ENCODE measurements at regions not wholly inside any gene's neighbourhood (a gene's known extent, or its start where the extent isn't known, plus 50 kb on each side); places are given as distances from the start of the nearest gene placed in this dataset.

GRCh38 chr1:60948486-60948885 lies 133.9 kb upstream of the NFIA start:
- no peak overlapping the region for H3K27ac ChIP-seq (replicated peaks; ENCODE audit: low read length)
- H2AFZ ChIP-seq (ENCODE audit: low read length): no peak overlapping the region

GRCh38 chr1:60947367-60947766 lies 135.0 kb upstream of the NFIA start:
- no peak overlapping the region for H3K23ac ChIP-seq (ENCODE audit: low read depth, low read length, poor library complexity)
- H3K9ac ChIP-seq (ENCODE audit: low read depth, low read length, poor library complexity): no peak overlapping the region
- H3K14ac ChIP-seq (ENCODE audit: low read length): no peak overlapping the region
- H3K27ac ChIP-seq (replicated peaks; ENCODE audit: low read length): no peak overlapping the region
- no peak overlapping the region for H4K91ac ChIP-seq (ENCODE audit: low read depth, low read length, poor library complexity)
- H3K9me3 ChIP-seq (replicated peaks in 1 of 2; ENCODE audit: control insufficient read depth in 2 of 2, insufficient read depth in 1 of 2, low read depth in 1 of 2, low read length in 2 of 2): no peaks in the 10 kb centered on the region
- DNase-seq (ENCODE audit: low spot score): no peak
- H2BK5ac ChIP-seq (ENCODE audit: low read length): no peak overlapping the region
- H3K4me2 ChIP-seq (ENCODE audit: insufficient read depth, low read length, poor library complexity, severe bottlenecking): no peak overlapping the region
- no peak overlapping the region for H2AK5ac ChIP-seq (ENCODE audit: low read depth, low read length)
- H2AFZ ChIP-seq (ENCODE audit: low read length): no peak overlapping the region
- H3K36me3 ChIP-seq (replicated peaks in 1 of 2; ENCODE audit: control insufficient read depth in 2 of 2, insufficient read depth in 2 of 2, low read length in 2 of 2): no peaks in the 10 kb centered on the region
- H3K4me1 ChIP-seq (ENCODE audit: control insufficient read depth in 2 of 2, insufficient read depth in 1 of 2, low read depth in 1 of 2, low read length in 2 of 2): peaks cover 0 to 6% of the 10 kb centered on the region in 2 donors
- no peak overlapping the region for H3K4ac ChIP-seq (ENCODE audit: low read length)
- WGBS, 2 donors (ENCODE audit: extremely low coverage in 2 of 2, insufficient read length in 2 of 2, insufficient replicate concordance in 1 of 2): no CpG with 5 or more reads among the region's 3 CpGs
- no peak overlapping the region for H2BK12ac ChIP-seq (ENCODE audit: low read length)
- no peak overlapping the region for H2BK15ac ChIP-seq (ENCODE audit: low read length)
- no peak overlapping the region for H4K8ac ChIP-seq (ENCODE audit: low read depth, low read length)
- no peaks in the 10 kb centered on the region for H3K27me3 ChIP-seq (ENCODE audit: control insufficient read depth in 3 of 3, insufficient read depth in 3 of 3, low read depth in 1 of 3, low read length in 3 of 3)
- H3K18ac ChIP-seq (ENCODE audit: low read length): no peak overlapping the region
- H2BK120ac ChIP-seq (ENCODE audit: low read depth, low read length): no peak overlapping the region
- H3K4me3 ChIP-seq (ENCODE audit: low read length in 2 of 2): no peak overlapping the region
- H3K79me1 ChIP-seq (ENCODE audit: low read depth, low read length): no peaks in the 10 kb centered on the region

More at GRCh38 chr1:60948486-60948885, 133.9 kb upstream of the NFIA start:
- no peak for DNase-seq (ENCODE audit: low spot score)
- peaks cover 0 to 4% of the 10 kb centered on the region in 2 donors for H3K4me1 ChIP-seq (ENCODE audit: control insufficient read depth in 2 of 2, insufficient read depth in 1 of 2, low read depth in 1 of 2, low read length in 2 of 2)
- H2BK5ac ChIP-seq (ENCODE audit: low read length): no peak overlapping the region
- H2BK15ac ChIP-seq (ENCODE audit: low read length): no peak overlapping the region
- no peak overlapping the region for H3K4me2 ChIP-seq (ENCODE audit: insufficient read depth, low read length, poor library complexity, severe bottlenecking)
- H3K9ac ChIP-seq (ENCODE audit: low read depth, low read length, poor library complexity): no peak overlapping the region
- no peak overlapping the region for H2BK12ac ChIP-seq (ENCODE audit: low read length)
- H3K14ac ChIP-seq (ENCODE audit: low read length): no peak overlapping the region
- H4K91ac ChIP-seq (ENCODE audit: low read depth, low read length, poor library complexity): no peak overlapping the region
- no peaks in the 10 kb centered on the region for H3K36me3 ChIP-seq (replicated peaks in 1 of 2; ENCODE audit: control insufficient read depth in 2 of 2, insufficient read depth in 2 of 2, low read length in 2 of 2)
- no peak overlapping the region for H2AK5ac ChIP-seq (ENCODE audit: low read depth, low read length)
- H3K27me3 ChIP-seq (ENCODE audit: control insufficient read depth in 3 of 3, insufficient read depth in 3 of 3, low read depth in 1 of 3, low read length in 3 of 3): no peaks in the 10 kb centered on the region
- no peak overlapping the region for H3K23ac ChIP-seq (ENCODE audit: low read depth, low read length, poor library complexity)
- H3K4me3 ChIP-seq (ENCODE audit: low read length in 2 of 2): no peak overlapping the region
- H2BK120ac ChIP-seq (ENCODE audit: low read depth, low read length): no peak overlapping the region
- no CpG with 5 or more reads among the region's 1 CpG for WGBS, 2 donors (ENCODE audit: extremely low coverage in 2 of 2, insufficient read length in 2 of 2, insufficient replicate concordance in 1 of 2)
- no peak overlapping the region for H3K4ac ChIP-seq (ENCODE audit: low read length)
- H3K79me1 ChIP-seq (ENCODE audit: low read depth, low read length): no peaks in the 10 kb centered on the region
- no peak overlapping the region for H3K18ac ChIP-seq (ENCODE audit: low read length)
- no peaks in the 10 kb centered on the region for H3K9me3 ChIP-seq (replicated peaks in 1 of 2; ENCODE audit: control insufficient read depth in 2 of 2, insufficient read depth in 1 of 2, low read depth in 1 of 2, low read length in 2 of 2)
- no peak overlapping the region for H4K8ac ChIP-seq (ENCODE audit: low read depth, low read length)

GRCh38 chr1:60942896-60943638 lies 139.3 kb upstream of the NFIA start:
- Histone ChIP-seq H3K9ac (ENCODE audit: low read depth, low read length, poor library complexity) (no peak overlapping the region), H2BK12ac (ENCODE audit: low read length) (no peak overlapping the region), H3K18ac (ENCODE audit: low read length) (no peak overlapping the region), H3K79me1 (ENCODE audit: low read depth, low read length) (no peaks in the 10 kb centered on the region), H3K27me3 (ENCODE audit: control insufficient read depth in 3 of 3, insufficient read depth in 3 of 3, low read depth in 1 of 3, low read length in 3 of 3) (no peaks in the 10 kb centered on the region), H4K91ac (ENCODE audit: low read depth, low read length, poor library complexity) (no peak overlapping the region), H2AFZ (ENCODE audit: low read length) (no peak overlapping the region), H3K14ac (ENCODE audit: low read length) (no peak overlapping the region), H4K8ac (ENCODE audit: low read depth, low read length) (no peak overlapping the region), H2AK5ac (ENCODE audit: low read depth, low read length) (no peak overlapping the region), H3K4me2 (ENCODE audit: insufficient read depth, low read length, poor library complexity, severe bottlenecking) (no peak overlapping the region), H3K23ac (ENCODE audit: low read depth, low read length, poor library complexity) (no peak overlapping the region), H3K27ac (replicated peaks; ENCODE audit: low read length) (no peak overlapping the region), H3K4me3 (ENCODE audit: low read length in 2 of 2) (no peak overlapping the region), H3K36me3 (replicated peaks in 1 of 2; ENCODE audit: control insufficient read depth in 2 of 2, insufficient read depth in 2 of 2, low read length in 2 of 2) (no peaks in the 10 kb centered on the region), H3K4ac (ENCODE audit: low read length) (no peak overlapping the region), H3K4me1 (ENCODE audit: control insufficient read depth in 2 of 2, insufficient read depth in 1 of 2, low read depth in 1 of 2, low read length in 2 of 2) (peaks cover 0 to 2% of the 10 kb centered on the region in 2 donors), H3K9me3 (replicated peaks in 1 of 2; ENCODE audit: control insufficient read depth in 2 of 2, insufficient read depth in 1 of 2, low read depth in 1 of 2, low read length in 2 of 2) (no peaks in the 10 kb centered on the region), H2BK15ac (ENCODE audit: low read length) (no peak overlapping the region), H2BK5ac (ENCODE audit: low read length) (no peak overlapping the region), H2BK120ac (ENCODE audit: low read depth, low read length) (no peak overlapping the region)
- DNase-seq (ENCODE audit: low spot score): no peak
- WGBS, 2 donors (ENCODE audit: extremely low coverage in 2 of 2, insufficient read length in 2 of 2, insufficient replicate concordance in 1 of 2): no CpG with 5 or more reads among the region's 8 CpGs

GRCh38 chr1:60942291-60942690 lies 140.1 kb upstream of the NFIA start:
- H3K14ac ChIP-seq (ENCODE audit: low read length): no peak overlapping the region
- H3K79me1 ChIP-seq (ENCODE audit: low read depth, low read length): no peaks in the 10 kb centered on the region
- H3K27ac ChIP-seq (replicated peaks; ENCODE audit: low read length): no peak overlapping the region
- H3K27me3 ChIP-seq (ENCODE audit: control insufficient read depth in 3 of 3, insufficient read depth in 3 of 3, low read depth in 1 of 3, low read length in 3 of 3): no peaks in the 10 kb centered on the region
- no peak overlapping the region for H2AFZ ChIP-seq (ENCODE audit: low read length)
- H3K23ac ChIP-seq (ENCODE audit: low read depth, low read length, poor library complexity): no peak overlapping the region
- no peak overlapping the region for H2AK5ac ChIP-seq (ENCODE audit: low read depth, low read length)
- H3K9ac ChIP-seq (ENCODE audit: low read depth, low read length, poor library complexity): no peak overlapping the region
- H3K4me3 ChIP-seq (ENCODE audit: low read length in 2 of 2): no peak overlapping the region
- peaks cover 0 to 2% of the 10 kb centered on the region in 2 donors for H3K4me1 ChIP-seq (ENCODE audit: control insufficient read depth in 2 of 2, insufficient read depth in 1 of 2, low read depth in 1 of 2, low read length in 2 of 2)
- WGBS, 2 donors (ENCODE audit: extremely low coverage in 2 of 2, insufficient read length in 2 of 2, insufficient replicate concordance in 1 of 2): no CpG with 5 or more reads among the region's 2 CpGs
- no peak overlapping the region for H3K18ac ChIP-seq (ENCODE audit: low read length)
- H2BK15ac ChIP-seq (ENCODE audit: low read length): no peak overlapping the region
- no peak for DNase-seq (ENCODE audit: low spot score)
- no peak overlapping the region for H2BK5ac ChIP-seq (ENCODE audit: low read length)
- H3K4ac ChIP-seq (ENCODE audit: low read length): no peak overlapping the region
- H4K8ac ChIP-seq (ENCODE audit: low read depth, low read length): no peak overlapping the region
- H2BK120ac ChIP-seq (ENCODE audit: low read depth, low read length): no peak overlapping the region
- no peaks in the 10 kb centered on the region for H3K9me3 ChIP-seq (replicated peaks in 1 of 2; ENCODE audit: control insufficient read depth in 2 of 2, insufficient read depth in 1 of 2, low read depth in 1 of 2, low read length in 2 of 2)
- no peak overlapping the region for H3K4me2 ChIP-seq (ENCODE audit: insufficient read depth, low read length, poor library complexity, severe bottlenecking)
- H3K36me3 ChIP-seq (replicated peaks in 1 of 2; ENCODE audit: control insufficient read depth in 2 of 2, insufficient read depth in 2 of 2, low read length in 2 of 2): no peaks in the 10 kb centered on the region
- H2BK12ac ChIP-seq (ENCODE audit: low read length): no peak overlapping the region
- no peak overlapping the region for H4K91ac ChIP-seq (ENCODE audit: low read depth, low read length, poor library complexity)
